Spleen (tissue), 11 donors: ENCODE measurements at regions not wholly inside any gene's neighbourhood (a gene's known extent, or its start where the extent isn't known, plus 50 kb on each side); places are given as distances from the start of the nearest gene placed in this dataset.

ENCODE experiments used
- DNase-seq: peaks from one replicate; pipeline ENCODE4 v3.0.0-alpha.2; 2020
- H3K27ac ChIP-seq, 8 donors: fragments of 200-600 bp; sonication (generic) in 7 of 8; 1 replicate in 4 of 8; 2 replicates in 4 of 8; pipeline versions ENCODE4 v1.5.0 to v1.8.0; 2016 to 2021; ENCODE audit warnings: inconsistent platforms in 4 of 8, mild to moderate bottlenecking in 4 of 8, moderate library complexity in 1 of 8
- H3K27me3 ChIP-seq, 7 donors: fragments of 200-600 bp; sonication (generic) in 6 of 7; replicated peaks in 1 of 7; 1 replicate in 4 of 7; 2 replicates in 3 of 7; pipeline versions ENCODE4 v1.5.0 to v1.8.0; 2016 to 2021; ENCODE audit warnings: inconsistent platforms in 3 of 7, mild to moderate bottlenecking in 1 of 7
- H3K36me3 ChIP-seq, 6 donors: fragments of 200-600 bp; sonication (generic) in 5 of 6; 1 replicate in 4 of 6; 2 replicates in 2 of 6; pipeline versions ENCODE4 v1.5.0 to v1.8.0; 2016 to 2021; ENCODE audit warnings: inconsistent platforms in 2 of 6
- H3K4me1 ChIP-seq, 6 donors: fragments of 200-600 bp; sonication (generic) in 5 of 6; 1 replicate in 3 of 6; 2 replicates in 3 of 6; pipeline versions ENCODE4 v1.5.0 to v1.8.0; 2016 to 2021; ENCODE audit warnings: inconsistent platforms in 3 of 6
- H3K4me3 ChIP-seq, 8 donors: fragments of 200-600 bp; sonication (generic) in 7 of 8; 1 replicate in 4 of 8; 2 replicates in 4 of 8; pipeline versions ENCODE4 v1.5.0 to v1.8.0; 2016 to 2021; ENCODE audit warnings: inconsistent platforms in 4 of 8, mild to moderate bottlenecking in 4 of 8, moderate library complexity in 2 of 8
- H3K9me3 ChIP-seq, 8 donors: fragments of 200-600 bp; sonication (generic) in 7 of 8; 1 replicate in 4 of 8; 2 replicates in 4 of 8; pipeline versions ENCODE4 v1.5.0 to v1.8.0; 2016 to 2021; ENCODE audit warnings: inconsistent platforms in 4 of 8
- POLR2A ChIP-seq, 3 donors: fragments of 450-650 bp; IDR thresholded peaks; one replicate each; pipeline ENCODE4 v1.5.1; 2017; ENCODE audit warnings: antibody characterized with exemption in 3 of 3, mild to moderate bottlenecking in 1 of 3
- POLR2AphosphoS5 ChIP-seq, 3 donors: sonication (generic); formaldehyde crosslinking; IDR thresholded peaks; one replicate each; pipeline ENCODE4 v1.5.1; 2017; ENCODE audit warnings: antibody characterized with exemption in 3 of 3
- WGBS, 5 donors: extraction: QIAGEN DNeasy Blood & Tissue Kit in 3 of 5; methylation state at CpG; one replicate each; pipeline versions ENCODE4 v1.1.5 to v1.1.7; 2013 to 2018; 5-methylcytosine and 5-hydroxymethylcytosine counted together
- intact Hi-C: fragments of 100-400 bp; cut with DNase I; formaldehyde crosslinking; loops from one replicate; pipeline ENCODE4 v1.15.0; 2023; ENCODE audit warnings: low total_unique reads
- TF ChIP-seq, protein P1 (sequence below), 11 experiments: fragments of 200-600 bp in 7 of 11; fragments of 450-650 bp in 4 of 11; sonication (generic) in 4 of 11; IDR thresholded peaks in 8 of 11; conservative IDR thresholded peaks in 3 of 11; 1 replicate in 7 of 11; 2 replicates in 4 of 11; pipeline versions ENCODE4 v1.4.0 to v1.8.0; 2016 to 2021; ENCODE audit warnings: antibody characterized with exemption in 11 of 11, inconsistent platforms in 4 of 11, mild to moderate bottlenecking in 1 of 11
- donor health status: healthy with polysubstance abuse.
- donor health status: DM: no; HTN: no; CAD: no; lungs with moderate emphysema.
- donor health status: DM: no; HTN: no; CAD: no.
- donor health status: Bipolar disorder and iron deficiency.
- donor health status: healthy.
- donor health status: DM: no; HTN: no; CAD: no.
- donor health status: DM: yes; HTN: yes; CAD: no.

DNA sequence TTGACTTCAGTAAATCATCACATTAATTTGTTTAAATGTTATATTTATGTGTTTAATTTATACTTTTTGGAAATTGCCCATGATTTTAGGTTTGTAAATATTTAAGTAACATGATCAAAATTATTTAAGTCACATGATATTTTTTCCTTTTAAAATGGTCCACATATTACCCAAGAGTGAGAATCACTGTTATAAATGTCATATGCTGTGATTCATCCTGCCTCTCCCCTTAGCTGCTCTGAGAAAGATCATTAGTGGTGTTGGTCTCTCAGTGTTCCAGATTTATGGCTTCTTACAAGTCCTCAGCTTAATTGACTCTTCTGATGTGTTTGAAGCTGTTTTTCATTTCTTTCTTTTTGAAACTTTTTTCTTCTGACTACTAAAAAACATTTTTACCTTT, 70.1 kb downstream of the SPANXN4 start:
- DNase-seq = no peak
- TF ChIP-seq POLR2AphosphoS5 (IDR thresholded peaks at IDR 0.05) = no peak
- TF ChIP-seq, protein P1, sequence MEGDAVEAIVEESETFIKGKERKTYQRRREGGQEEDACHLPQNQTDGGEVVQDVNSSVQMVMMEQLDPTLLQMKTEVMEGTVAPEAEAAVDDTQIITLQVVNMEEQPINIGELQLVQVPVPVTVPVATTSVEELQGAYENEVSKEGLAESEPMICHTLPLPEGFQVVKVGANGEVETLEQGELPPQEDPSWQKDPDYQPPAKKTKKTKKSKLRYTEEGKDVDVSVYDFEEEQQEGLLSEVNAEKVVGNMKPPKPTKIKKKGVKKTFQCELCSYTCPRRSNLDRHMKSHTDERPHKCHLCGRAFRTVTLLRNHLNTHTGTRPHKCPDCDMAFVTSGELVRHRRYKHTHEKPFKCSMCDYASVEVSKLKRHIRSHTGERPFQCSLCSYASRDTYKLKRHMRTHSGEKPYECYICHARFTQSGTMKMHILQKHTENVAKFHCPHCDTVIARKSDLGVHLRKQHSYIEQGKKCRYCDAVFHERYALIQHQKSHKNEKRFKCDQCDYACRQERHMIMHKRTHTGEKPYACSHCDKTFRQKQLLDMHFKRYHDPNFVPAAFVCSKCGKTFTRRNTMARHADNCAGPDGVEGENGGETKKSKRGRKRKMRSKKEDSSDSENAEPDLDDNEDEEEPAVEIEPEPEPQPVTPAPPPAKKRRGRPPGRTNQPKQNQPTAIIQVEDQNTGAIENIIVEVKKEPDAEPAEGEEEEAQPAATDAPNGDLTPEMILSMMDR (IDR thresholded peaks at IDR 0.05 in 8 of 11, conservative IDR thresholded peaks at IDR 0.05 in 3 of 11) = no peak
- TF ChIP-seq POLR2A (IDR thresholded peaks at IDR 0.05) = no peak
- Histone ChIP-seq H3K4me1 (no peaks in the 10 kb centered on the region), H3K4me3 (no peak overlapping the region), H3K27ac (no peak overlapping the region), H3K9me3 (no peaks in the 10 kb centered on the region), H3K36me3 (no peaks in the 10 kb centered on the region), H3K27me3 (no peaks in the 10 kb centered on the region)
- intact Hi-C loops = no loop called here

DNA sequence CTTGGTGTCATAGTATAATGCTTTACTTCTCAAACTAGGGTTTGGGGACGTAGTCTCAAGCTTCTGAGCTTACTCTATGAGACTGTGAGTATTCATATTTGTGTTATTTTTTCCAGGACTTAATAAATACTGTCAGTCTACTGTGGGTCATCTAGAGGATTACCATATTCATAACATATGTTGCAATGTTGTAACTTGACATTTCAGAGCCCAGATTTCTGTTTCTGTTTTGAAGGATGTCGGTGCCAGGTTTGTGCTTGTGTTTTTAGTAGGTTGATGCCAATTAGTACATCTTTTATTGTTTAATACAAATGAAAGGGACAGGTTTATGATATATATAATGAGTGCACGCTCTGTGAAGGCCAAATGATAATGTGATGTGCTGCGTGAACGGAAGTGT, 69.6 kb downstream of the SPANXN4 start:
- WGBS, 5 donors = 59 to 83% (median 71%) methylated on average over 5 of the region's 5 CpGs
- no peaks in the 10 kb centered on the region for H3K9me3 ChIP-seq
- H3K4me1 ChIP-seq = no peaks in the 10 kb centered on the region
- no peak for TF ChIP-seq POLR2A (IDR thresholded peaks at IDR 0.05)
- TF ChIP-seq POLR2AphosphoS5 (IDR thresholded peaks at IDR 0.05) = no peak
- TF ChIP-seq, protein P1 (IDR thresholded peaks at IDR 0.05 in 8 of 11, conservative IDR thresholded peaks at IDR 0.05 in 3 of 11) = no peak
- H3K36me3 ChIP-seq = no peaks in the 10 kb centered on the region
- intact Hi-C loops = no loop called here
- H3K4me3 ChIP-seq = no peak overlapping the region
- DNase-seq = no peak
- no peak overlapping the region for H3K27ac ChIP-seq
- no peaks in the 10 kb centered on the region for H3K27me3 ChIP-seq

DNA sequence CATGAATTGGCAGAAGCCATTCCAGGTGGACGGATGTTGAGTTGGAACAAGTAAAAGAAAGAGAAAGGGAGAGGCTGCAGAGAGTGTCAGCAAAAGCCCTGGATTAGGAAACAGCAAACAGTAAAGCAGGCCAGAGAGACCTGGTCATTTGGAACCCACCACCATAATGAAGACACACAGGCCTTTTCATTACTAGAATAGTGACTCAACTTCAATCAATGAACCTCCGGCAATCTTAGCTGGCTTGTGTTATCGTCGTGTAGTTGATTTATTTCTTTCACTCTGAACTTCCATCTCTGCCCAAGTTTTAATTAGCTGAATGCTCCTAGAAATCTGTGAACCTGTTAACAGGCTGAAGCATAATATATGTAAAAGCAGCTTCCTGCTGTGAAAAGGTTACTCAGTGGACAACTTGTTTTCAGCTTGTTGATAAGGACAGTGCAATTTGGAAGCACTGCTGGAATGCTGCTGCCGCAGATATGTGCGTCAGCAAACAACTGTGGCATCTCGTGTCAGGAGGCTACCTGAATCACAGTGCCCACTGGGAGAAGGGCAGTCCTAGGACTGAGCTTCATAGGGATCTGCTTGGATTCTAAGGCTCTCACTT, 68.8 kb downstream of the SPANXN4 start:
- Histone ChIP-seq H3K4me1 (no peaks in the 10 kb centered on the region), H3K27ac (no peak overlapping the region), H3K27me3 (no peaks in the 10 kb centered on the region), H3K36me3 (no peaks in the 10 kb centered on the region), H3K4me3 (no peak overlapping the region), H3K9me3 (no peaks in the 10 kb centered on the region)
- DNase-seq = no peak
- intact Hi-C loops = no loop called here
- no peak for TF ChIP-seq POLR2A (IDR thresholded peaks at IDR 0.05)
- TF ChIP-seq, protein P1 (IDR thresholded peaks at IDR 0.05 in 8 of 11, conservative IDR thresholded peaks at IDR 0.05 in 3 of 11) = no peak
- TF ChIP-seq POLR2AphosphoS5 (IDR thresholded peaks at IDR 0.05) = no peak
- 74 to 86% (median 78%) methylated on average over 7 of the region's 7 CpGs for WGBS, 5 donors
